ENCODE measurements at regions not wholly inside any gene's neighbourhood (a gene's known extent, or its start where the extent isn't known, plus 50 kb on each side); places are given as distances from the start of the nearest gene placed in this dataset.

DNA sequence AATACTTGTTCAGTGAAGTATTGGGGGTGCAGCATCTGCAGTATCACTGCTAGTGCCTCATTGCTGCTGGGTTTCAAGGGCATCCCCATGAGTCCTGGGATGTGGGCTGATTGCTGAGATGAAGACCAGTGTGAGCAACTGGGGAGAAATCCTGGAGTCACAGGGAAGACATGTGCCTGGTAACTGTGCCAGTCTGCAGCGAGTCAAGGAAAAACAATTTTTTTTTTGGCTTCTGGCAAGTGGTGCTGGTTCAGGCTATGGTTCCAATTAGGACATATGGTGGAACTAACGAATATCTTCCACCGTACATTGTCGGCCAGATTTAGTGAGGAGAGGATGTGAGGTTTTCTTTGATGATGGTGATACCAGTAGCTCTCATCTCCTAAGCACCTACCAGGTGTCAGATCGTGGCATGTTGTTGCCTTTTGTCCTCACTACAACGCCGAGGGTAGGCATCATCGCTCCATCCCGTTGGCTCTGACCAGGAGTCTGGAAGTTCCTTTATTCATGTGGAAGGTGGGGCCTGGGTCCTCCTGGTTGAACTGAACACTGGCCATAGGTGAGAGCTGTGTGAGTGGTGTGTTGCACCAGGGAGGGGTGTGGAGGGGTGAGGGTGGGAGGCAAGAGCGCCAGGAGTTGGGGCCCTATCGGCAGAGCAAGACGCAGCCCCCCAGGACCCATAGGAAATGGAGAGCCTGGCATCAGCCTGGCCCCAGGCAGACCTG is 118.0 kb upstream of the HS6ST1 start:
- TF ChIP-seq, protein P1, sequence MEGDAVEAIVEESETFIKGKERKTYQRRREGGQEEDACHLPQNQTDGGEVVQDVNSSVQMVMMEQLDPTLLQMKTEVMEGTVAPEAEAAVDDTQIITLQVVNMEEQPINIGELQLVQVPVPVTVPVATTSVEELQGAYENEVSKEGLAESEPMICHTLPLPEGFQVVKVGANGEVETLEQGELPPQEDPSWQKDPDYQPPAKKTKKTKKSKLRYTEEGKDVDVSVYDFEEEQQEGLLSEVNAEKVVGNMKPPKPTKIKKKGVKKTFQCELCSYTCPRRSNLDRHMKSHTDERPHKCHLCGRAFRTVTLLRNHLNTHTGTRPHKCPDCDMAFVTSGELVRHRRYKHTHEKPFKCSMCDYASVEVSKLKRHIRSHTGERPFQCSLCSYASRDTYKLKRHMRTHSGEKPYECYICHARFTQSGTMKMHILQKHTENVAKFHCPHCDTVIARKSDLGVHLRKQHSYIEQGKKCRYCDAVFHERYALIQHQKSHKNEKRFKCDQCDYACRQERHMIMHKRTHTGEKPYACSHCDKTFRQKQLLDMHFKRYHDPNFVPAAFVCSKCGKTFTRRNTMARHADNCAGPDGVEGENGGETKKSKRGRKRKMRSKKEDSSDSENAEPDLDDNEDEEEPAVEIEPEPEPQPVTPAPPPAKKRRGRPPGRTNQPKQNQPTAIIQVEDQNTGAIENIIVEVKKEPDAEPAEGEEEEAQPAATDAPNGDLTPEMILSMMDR (IDR thresholded peaks at IDR 0.05; ENCODE audit: poor library complexity, severe bottlenecking): no peak
- DNase-seq (ENCODE audit: low spot score) (peak; percentile 32), ATAC-seq (ENCODE audit: low read depth) (no peak)
- Histone ChIP-seq H3K36me3 (ENCODE audit: low read depth) (no peaks in the 10 kb centered on the region), H3K4me1 (ENCODE audit: insufficient read depth, poor library complexity, severe bottlenecking) (no peaks in the 10 kb centered on the region), H3K27ac (ENCODE audit: poor library complexity, severe bottlenecking) (no peak overlapping the region), H3K4me3 (ENCODE audit: severe bottlenecking) (no peak overlapping the region), H3K9me3 (ENCODE audit: severe bottlenecking) (no peaks in the 10 kb centered on the region), H3K27me3 (ENCODE audit: insufficient read depth, poor library complexity, severe bottlenecking) (no peaks in the 10 kb centered on the region)

DNA sequence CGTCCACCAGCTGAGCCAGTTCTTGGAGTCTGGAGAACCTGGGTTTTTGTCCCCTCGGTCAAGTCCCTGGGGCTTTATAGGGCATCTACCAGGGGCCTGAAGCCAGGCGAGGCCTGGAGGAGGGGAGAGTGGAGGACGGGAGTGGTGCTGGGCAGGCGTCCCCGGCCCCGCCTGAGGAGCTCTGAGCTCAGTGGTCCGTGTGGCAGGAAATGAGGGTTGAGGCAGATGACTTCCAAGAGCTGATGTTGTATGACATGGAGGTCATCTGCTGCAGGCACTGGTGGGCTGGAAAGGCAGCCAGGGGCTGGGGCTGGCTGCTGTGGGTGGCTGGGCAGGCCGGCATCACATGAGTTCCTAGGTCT is 118.5 kb upstream of the HS6ST1 start:
- TF ChIP-seq, protein P1 (IDR thresholded peaks at IDR 0.05; ENCODE audit: poor library complexity, severe bottlenecking): no peak
- no peaks in the 10 kb centered on the region for H3K4me1 ChIP-seq (ENCODE audit: insufficient read depth, poor library complexity, severe bottlenecking)

DNA sequence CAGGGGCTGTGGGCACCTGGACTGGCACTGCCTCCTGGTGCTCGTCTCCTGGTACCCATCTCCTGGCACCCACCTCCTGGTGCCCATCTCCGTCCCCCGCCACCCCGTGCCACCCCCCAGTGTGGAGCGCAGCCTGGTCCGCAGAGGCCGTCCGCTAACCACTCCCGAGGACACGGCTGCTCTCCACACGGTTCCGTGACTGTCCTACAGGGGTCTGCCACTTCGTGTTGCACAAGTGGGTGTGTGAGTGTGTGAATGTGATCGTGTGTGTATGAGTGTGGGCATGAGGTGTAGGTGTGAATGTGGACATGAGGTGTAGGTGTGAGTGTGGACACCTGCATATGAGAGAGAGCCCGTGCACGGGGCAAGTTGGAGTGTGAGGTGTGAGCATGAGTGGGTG is 119.4 kb upstream of the HS6ST1 start:
- Histone ChIP-seq H3K27me3 (ENCODE audit: insufficient read depth, poor library complexity, severe bottlenecking) (no peaks in the 10 kb centered on the region), H3K4me3 (ENCODE audit: severe bottlenecking) (no peak overlapping the region), H3K27ac (ENCODE audit: poor library complexity, severe bottlenecking) (no peak overlapping the region), H3K36me3 (ENCODE audit: low read depth) (no peaks in the 10 kb centered on the region), H3K9me3 (ENCODE audit: severe bottlenecking) (no peaks in the 10 kb centered on the region), H3K4me1 (ENCODE audit: insufficient read depth, poor library complexity, severe bottlenecking) (no peaks in the 10 kb centered on the region)
- TF ChIP-seq, protein P1 (IDR thresholded peaks at IDR 0.05; ENCODE audit: poor library complexity, severe bottlenecking): no peak
- ATAC-seq (ENCODE audit: low read depth) (no peak), DNase-seq (ENCODE audit: low spot score) (peak; percentile 45)

More for the DNA sequence above, 118.5 kb upstream of the HS6ST1 start:
- H3K27me3 ChIP-seq (ENCODE audit: insufficient read depth, poor library complexity, severe bottlenecking): no peaks in the 10 kb centered on the region
- DNase-seq (ENCODE audit: low spot score) (no peak), ATAC-seq (ENCODE audit: low read depth) (no peak)
- no peak overlapping the region for H3K27ac ChIP-seq (ENCODE audit: poor library complexity, severe bottlenecking)
- H3K36me3 ChIP-seq (ENCODE audit: low read depth): no peaks in the 10 kb centered on the region
- no peaks in the 10 kb centered on the region for H3K9me3 ChIP-seq (ENCODE audit: severe bottlenecking)
- H3K4me3 ChIP-seq (ENCODE audit: severe bottlenecking): no peak overlapping the region

DNA sequence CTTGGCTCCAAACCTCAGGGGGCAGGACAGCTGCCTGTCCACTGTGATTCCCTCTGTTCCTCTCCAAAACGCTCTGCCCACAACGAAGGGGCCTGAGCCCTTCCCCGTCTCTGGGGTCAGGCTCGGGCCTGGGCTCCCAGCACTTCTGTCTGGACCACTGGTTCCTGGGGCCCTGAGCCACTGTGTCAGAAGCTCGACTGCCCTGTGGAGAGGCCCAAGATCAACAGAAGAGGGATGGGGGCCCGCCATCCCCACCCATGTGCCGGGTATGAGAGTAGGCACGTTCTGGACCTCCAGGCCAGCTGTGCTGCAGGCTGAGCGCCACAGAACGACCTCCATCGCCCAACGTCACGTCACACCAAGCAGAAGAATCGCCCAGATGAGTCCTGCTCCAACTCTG is 119.9 kb upstream of the HS6ST1 start:
- DNase-seq (ENCODE audit: low spot score) (peak; percentile 31), ATAC-seq (ENCODE audit: low read depth) (no peak)
- H3K4me3 ChIP-seq (ENCODE audit: severe bottlenecking): no peak overlapping the region
- no peaks in the 10 kb centered on the region for H3K27me3 ChIP-seq (ENCODE audit: insufficient read depth, poor library complexity, severe bottlenecking)
- TF ChIP-seq, protein P1 (IDR thresholded peaks at IDR 0.05; ENCODE audit: poor library complexity, severe bottlenecking): no peak
- no peaks in the 10 kb centered on the region for H3K4me1 ChIP-seq (ENCODE audit: insufficient read depth, poor library complexity, severe bottlenecking)
- H3K9me3 ChIP-seq (ENCODE audit: severe bottlenecking): no peaks in the 10 kb centered on the region
- no peaks in the 10 kb centered on the region for H3K36me3 ChIP-seq (ENCODE audit: low read depth)
- H3K27ac ChIP-seq (ENCODE audit: poor library complexity, severe bottlenecking): no peak overlapping the region

DNA sequence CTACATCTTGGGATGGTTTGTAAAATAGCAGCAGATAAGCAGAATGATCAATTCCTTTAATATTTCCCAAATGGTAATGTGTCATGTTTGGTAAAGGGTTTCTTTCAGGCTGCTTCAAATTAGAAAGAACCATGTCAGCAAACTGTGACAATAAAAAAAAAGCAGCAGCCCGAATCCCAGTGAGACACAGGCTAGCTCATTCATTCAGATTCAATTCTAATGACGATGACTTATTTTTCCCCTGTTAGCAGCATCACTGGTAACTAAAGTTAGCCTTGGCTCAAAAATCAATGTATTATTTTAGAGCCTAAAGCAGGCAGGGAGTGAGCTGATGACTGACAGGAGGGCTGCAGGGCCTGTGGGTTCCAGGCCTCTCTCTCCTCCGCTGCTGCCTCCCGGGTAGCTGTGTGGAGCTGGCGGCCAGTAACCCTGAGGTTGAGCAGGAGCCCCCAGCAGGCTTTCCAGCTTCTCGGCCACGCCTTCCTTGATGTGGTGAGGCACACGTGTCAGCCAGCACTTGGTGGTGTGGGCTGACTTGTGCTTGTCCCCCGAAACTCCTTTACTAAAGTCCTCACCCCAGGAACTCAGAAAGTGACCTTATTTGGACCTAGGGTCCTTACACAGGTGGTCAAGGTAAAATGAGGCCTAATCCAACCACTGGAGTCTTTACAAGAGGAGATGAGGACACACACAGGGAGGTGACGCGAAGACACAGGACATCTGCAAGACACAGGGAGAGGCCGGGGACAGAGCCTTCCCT is 120.5 kb upstream of the HS6ST1 start:
- Histone ChIP-seq H3K36me3 (ENCODE audit: low read depth) (no peaks in the 10 kb centered on the region), H3K4me1 (ENCODE audit: insufficient read depth, poor library complexity, severe bottlenecking) (no peaks in the 10 kb centered on the region), H3K4me3 (ENCODE audit: severe bottlenecking) (no peak overlapping the region), H3K27ac (ENCODE audit: poor library complexity, severe bottlenecking) (no peak overlapping the region), H3K27me3 (ENCODE audit: insufficient read depth, poor library complexity, severe bottlenecking) (no peaks in the 10 kb centered on the region), H3K9me3 (ENCODE audit: severe bottlenecking) (no peaks in the 10 kb centered on the region)
- TF ChIP-seq, protein P1 (IDR thresholded peaks at IDR 0.05; ENCODE audit: poor library complexity, severe bottlenecking): no peak
- ATAC-seq (ENCODE audit: low read depth): no peak
- DNase-seq (ENCODE audit: low spot score): peak; percentile 27
